IMR-90 (cell line): ENCODE measurements at regions not wholly inside any gene's neighbourhood (a gene's known extent, or its start where the extent isn't known, plus 50 kb on each side); places are given as distances from the start of the nearest gene placed in this dataset.

ENCODE experiments used
- ATAC-seq: fragments of 200-7000 bp; cut with Tn5 transposase; 2 replicates; pipeline ENCODE4 v1.9.1; 2020; ENCODE audit warnings: low read depth, mild to moderate bottlenecking, moderate library complexity
- BruUV-seq: library from RNA; stranded (reverse); fragments of 400-500 nt; replicated peaks from 2 replicates; lab custom pipeline; 2021; lab: Mats Ljungman, UMichigan
- CTCF ChIA-PET: fragments of 300-600 bp; formaldehyde crosslinking; extraction: SDS; loops from one replicate; lab custom pipeline; 2021; ENCODE audit warnings: antibody characterized with exemption; lab: Yijun Ruan, JAX
- POLR2A ChIA-PET: fragments of 300-600 bp; sonication (Branson Sonifier 250); formaldehyde crosslinking; loops from one replicate; lab custom pipeline; 2022; ENCODE audit warnings: antibody characterized with exemption; ENCODE audit not compliant: unreplicated experiment; lab: Charles Lee
- DNase-seq: peaks from one replicate; pipeline ENCODE4 v3.0.0; 2013
- H2AFZ ChIP-seq: replicated peaks from 2 replicates; pipeline ENCODE3; 2013; ENCODE audit warnings: low read length, mild to moderate bottlenecking; ENCODE audit not compliant: poor library complexity
- H2AK5ac ChIP-seq: 2 replicates; pipeline ENCODE4 v1.6.1; 2013; ENCODE audit warnings: low read depth, low read length, inconsistent platforms
- H2AK9ac ChIP-seq: replicated peaks from 2 replicates; pipeline ENCODE3; 2013; ENCODE audit warnings: mild to moderate bottlenecking, low read depth, low read length, moderate library complexity; ENCODE audit not compliant: poor library complexity
- H2BK120ac ChIP-seq: 2 replicates; pipeline ENCODE4 v1.6.1; 2013; ENCODE audit warnings: low read depth, low read length, inconsistent platforms
- H2BK15ac ChIP-seq: 3 replicates; pipeline ENCODE4 v1.6.1; 2013; ENCODE audit warnings: low read depth, low read length, inconsistent platforms
- H2BK20ac ChIP-seq: 2 replicates; pipeline ENCODE4 v1.6.1; 2013; ENCODE audit warnings: low read depth, mild to moderate bottlenecking, inconsistent platforms, low read length, moderate library complexity
- H2BK5ac ChIP-seq: 2 replicates; pipeline ENCODE4 v1.6.1; 2013; ENCODE audit warnings: mild to moderate bottlenecking, low read depth, low read length, inconsistent platforms; ENCODE audit not compliant: poor library complexity, severe bottlenecking
- H3K14ac ChIP-seq: replicated peaks from 2 replicates; pipeline ENCODE4 v1.6.1; 2013; ENCODE audit warnings: low read depth, low read length, inconsistent platforms
- H3K18ac ChIP-seq: 2 replicates; pipeline ENCODE4 v1.6.1; 2013; ENCODE audit warnings: low read depth, low read length, control low read depth
- H3K23ac ChIP-seq: 2 replicates; pipeline ENCODE4 v1.6.1; 2013; ENCODE audit warnings: low read depth, low read length, inconsistent platforms
- H3K27ac ChIP-seq: 2 replicates; pipeline ENCODE4 v1.5.1; 2013; ENCODE audit warnings: mild to moderate bottlenecking, control low read depth, low read length; ENCODE audit not compliant: insufficient read depth
- H3K27me3 ChIP-seq: 2 replicates; pipeline ENCODE4 v1.6.1; 2013; ENCODE audit warnings: low read length; ENCODE audit not compliant: control insufficient read depth, insufficient read depth
- H3K36me3 ChIP-seq: 2 replicates; pipeline ENCODE4 v1.6.1; 2013; ENCODE audit warnings: low read length, mixed read lengths; ENCODE audit not compliant: control insufficient read depth, insufficient read depth
- H3K4ac ChIP-seq: 2 replicates; pipeline ENCODE4 v1.6.1; 2013; ENCODE audit warnings: low read depth, low read length, inconsistent platforms
- H3K4me1 ChIP-seq: 2 replicates; pipeline ENCODE4 v1.6.1; 2013; ENCODE audit warnings: low read length, mixed read lengths; ENCODE audit not compliant: control insufficient read depth, insufficient read depth
- H3K4me2 ChIP-seq: 2 replicates; pipeline ENCODE4 v1.6.1; 2013; ENCODE audit warnings: low read depth, mild to moderate bottlenecking, control low read depth, low read length, moderate library complexity
- H3K4me3 ChIP-seq: 2 replicates; pipeline ENCODE4 v1.5.1; 2013; ENCODE audit warnings: low read depth, mild to moderate bottlenecking, control low read depth, low read length, moderate library complexity; ENCODE audit not compliant: insufficient read depth
- H3K56ac ChIP-seq: 2 replicates; pipeline ENCODE4 v1.6.1; 2013; ENCODE audit warnings: low read length, inconsistent platforms; ENCODE audit not compliant: insufficient read depth; ENCODE audit errors: extremely low read depth
- H3K79me1 ChIP-seq, 2 experiments: 2 replicates each; pipeline ENCODE4 v1.6.1; 2013; ENCODE audit warnings: low read length in 2 of 2, inconsistent platforms in 1 of 2, low read depth in 1 of 2
- H3K9ac ChIP-seq: 2 replicates; pipeline ENCODE4 v1.6.1; 2013; ENCODE audit warnings: low read depth, low read length, control low read depth
- H3K9me1 ChIP-seq: 2 replicates; pipeline ENCODE4 v1.6.1; 2013; ENCODE audit warnings: low read length, inconsistent platforms; ENCODE audit not compliant: insufficient read depth
- H3K9me3 ChIP-seq: 2 replicates; pipeline ENCODE4 v1.6.1; 2013; ENCODE audit warnings: low read length; ENCODE audit not compliant: control insufficient read depth, insufficient read depth
- H4K20me1 ChIP-seq: 2 replicates; pipeline ENCODE4 v1.6.1; 2013; ENCODE audit warnings: low read length, inconsistent platforms; ENCODE audit not compliant: insufficient read depth
- H4K5ac ChIP-seq: 2 replicates; pipeline ENCODE4 v1.6.1; 2013; ENCODE audit warnings: mild to moderate bottlenecking, low read depth, low read length, control low read depth
- H4K8ac ChIP-seq, 2 experiments: 2 replicates each; pipeline ENCODE4 v1.6.1; 2013; ENCODE audit warnings: low read depth in 2 of 2, low read length in 2 of 2, control low read depth in 1 of 2, inconsistent platforms in 1 of 2
- H4K91ac ChIP-seq: 2 replicates; pipeline ENCODE4 v1.6.1; 2013; ENCODE audit warnings: low read depth, low read length, inconsistent platforms; ENCODE audit not compliant: insufficient read depth
- FOS ChIP-seq: fragments of 150-350 bp; IDR thresholded peaks from 2 replicates; pipeline ENCODE4 v1.6.1; 2016; ENCODE audit warnings: low read depth, low read length
- MAFK ChIP-seq: IDR thresholded peaks from 2 replicates; pipeline ENCODE4 v1.6.1; 2012; ENCODE audit warnings: low read depth, low read length, improper control_type of control experiment
- MXI1 ChIP-seq: IDR thresholded peaks from 2 replicates; pipeline ENCODE4 v1.6.1; 2012; ENCODE audit warnings: low read depth, mild to moderate bottlenecking, low read length, moderate library complexity, borderline replicate concordance
- RFX5 ChIP-seq: IDR thresholded peaks from 2 replicates; pipeline ENCODE4 v1.8.0; 2012; ENCODE audit warnings: low read depth, mild to moderate bottlenecking, low read length, moderate library complexity
- SMC3 ChIP-seq: fragments of 150-350 bp; IDR thresholded peaks from 2 replicates; pipeline ENCODE4 v1.6.1; 2016; ENCODE audit warnings: low read depth, mild to moderate bottlenecking, antibody characterized with exemption, low read length, moderate library complexity
- WGBS, 2 experiments: methylation state at CpG; one replicate each; pipeline versions ENCODE4 v1.1.5 to v1.1.7; 2013; ENCODE audit warnings: missing lambda C conversion rate in 2 of 2; ENCODE audit not compliant: insufficient read length in 1 of 2; ENCODE audit errors: extremely low coverage in 2 of 2; 5-methylcytosine and 5-hydroxymethylcytosine counted together
- dilution Hi-C: fragments of 300-500 bp; cut with HindIII; formaldehyde crosslinking; loops from one replicate; pipeline ENCODE4 v1.14.3; 2018; ENCODE audit warnings: low sequenced_read_pairs; ENCODE audit not compliant: unreplicated experiment
- in situ Hi-C: fragments of 300-500 bp; cut with MboI; formaldehyde crosslinking; loops from 3 replicates; pipeline ENCODE4 v1.14.3; 2019; ENCODE audit warnings: low sequenced_read_pairs, inconsistent platforms, mixed read lengths
- intact Hi-C: fragments of 100-400 bp; cut with micrococcal nuclease; formaldehyde crosslinking; loops from 2 replicates; pipeline ENCODE4 v1.10.0; 2022
- TF ChIP-seq, protein P1 (sequence below): fragments of 150-350 bp; IDR thresholded peaks from 2 replicates; pipeline ENCODE4 v1.6.1; 2017; ENCODE audit warnings: mild to moderate bottlenecking, antibody characterized with exemption, low read length, low read depth

DNA sequence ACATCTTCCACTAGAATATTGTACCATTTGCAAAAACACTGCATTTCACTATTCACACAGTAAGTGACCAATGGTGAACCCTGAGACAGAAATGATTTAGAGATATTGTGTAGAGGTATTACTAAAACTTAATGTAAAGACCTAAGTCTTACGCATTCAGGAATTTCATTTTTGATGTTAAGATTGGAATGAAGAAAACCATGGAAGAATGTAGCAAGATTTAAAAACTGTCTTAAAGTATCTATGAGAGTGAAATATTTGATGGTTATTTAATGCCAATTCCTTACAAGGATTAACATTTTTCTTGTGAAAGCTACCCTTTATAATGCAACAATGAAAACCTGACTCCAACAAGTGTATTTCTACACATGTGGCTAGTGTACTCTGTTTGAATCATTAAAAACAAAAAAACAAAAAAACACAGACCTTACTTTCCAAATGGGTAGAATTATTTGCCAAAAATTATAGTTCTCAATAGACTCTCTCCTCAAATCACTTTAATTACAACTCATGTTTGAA, 172.0 kb downstream of the NNT start:
- dilution Hi-C loops (no loop called here), intact Hi-C loops (loop anchor here (5.0 kb wide), 1 partner anchor 222 kb away; no protein-coding TSS in a partner anchor), in situ Hi-C loops (no loop called here)
- Histone ChIP-seq H3K79me1 (no peaks in the 10 kb centered on the region), H3K23ac (no peak overlapping the region), H3K18ac (peak overlapping the region; percentile 65), H4K5ac (no peak overlapping the region; the same call in 1 of the 2 replicates), H3K27ac (no peak overlapping the region), H3K9me1 (peaks cover 4% of the 10 kb centered on the region), H3K14ac (peak overlapping the region; percentile 33; the same call in 1 of the 2 replicates), H4K20me1 (no peaks in the 10 kb centered on the region), H4K8ac (peak overlapping the region; percentile 18 to 47; a peak in 1 of 4 replicates), H3K36me3 (no peaks in the 10 kb centered on the region), H2BK120ac (peak overlapping the region; percentile 85), H3K56ac (no peak overlapping the region), H3K9ac (no peak overlapping the region), H3K4me2 (no peak overlapping the region), H2AK9ac (no peak overlapping the region), H2BK5ac (no peak overlapping the region), H2BK15ac (peak overlapping the region; percentile 54; the same call in 2 of the 3 replicates), H2AK5ac (no peak overlapping the region), H2AFZ (no peak overlapping the region), H4K91ac (0 out of 2 replicates have a peak overlapping the region, but pooled peaks have one; percentile 78), H2BK20ac (peak overlapping the region; percentile 64), H3K4ac (peak overlapping the region; percentile 64; the same call in 1 of the 2 replicates), H3K9me3 (no peaks in the 10 kb centered on the region), H3K4me1 (peaks cover 6% of the 10 kb centered on the region), H3K27me3 (no peaks in the 10 kb centered on the region), H3K4me3 (no peak overlapping the region)
- ATAC-seq: no peak
- POLR2A ChIA-PET: no interaction called here
- no peak for DNase-seq
- WGBS, 2 experiments: no CpG with 5 or more reads among the region's 1 CpG
- BruUV-seq: no TSS peak
- CTCF ChIA-PET: no interaction called here
- TF ChIP-seq MAFK (no peak), RFX5 (no peak), MXI1 (no peak), SMC3 (no peak), FOS (no peak)
- TF ChIP-seq, protein P1, sequence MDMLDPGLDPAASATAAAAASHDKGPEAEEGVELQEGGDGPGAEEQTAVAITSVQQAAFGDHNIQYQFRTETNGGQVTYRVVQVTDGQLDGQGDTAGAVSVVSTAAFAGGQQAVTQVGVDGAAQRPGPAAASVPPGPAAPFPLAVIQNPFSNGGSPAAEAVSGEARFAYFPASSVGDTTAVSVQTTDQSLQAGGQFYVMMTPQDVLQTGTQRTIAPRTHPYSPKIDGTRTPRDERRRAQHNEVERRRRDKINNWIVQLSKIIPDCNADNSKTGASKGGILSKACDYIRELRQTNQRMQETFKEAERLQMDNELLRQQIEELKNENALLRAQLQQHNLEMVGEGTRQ: no peak
